DOHH2 (cell line): ENCODE measurements at regions not wholly inside any gene's neighbourhood (a gene's known extent, or its start where the extent isn't known, plus 50 kb on each side); places are given as distances from the start of the nearest gene placed in this dataset.

Source experiments
- H3F3A ChIP-seq: fragments of 200-600 bp; sonication (generic), shearing (Covaris generic); 2 replicates; pipeline ENCODE4 v1.6.0; 2016; ENCODE audit warnings: antibody characterized with exemption, mild to moderate bottlenecking; ENCODE audit not compliant: control insufficient read depth, insufficient read depth
- H3K27ac ChIP-seq: fragments of 200-600 bp; sonication (generic); 2 replicates; pipeline ENCODE4 v1.5.1; 2014; ENCODE audit warnings: low read depth, mild to moderate bottlenecking, low read length, moderate library complexity
- H3K27me3 ChIP-seq: fragments of 200-600 bp; sonication (generic); 2 replicates; pipeline ENCODE4 v1.6.1; 2014; ENCODE audit warnings: mild to moderate bottlenecking, low read length, mixed read lengths; ENCODE audit not compliant: control insufficient read depth
- H3K36me3 ChIP-seq: fragments of 200-600 bp; sonication (generic); 2 replicates; pipeline ENCODE4 v1.6.1; 2014; ENCODE audit warnings: mild to moderate bottlenecking, low read length, moderate library complexity, mixed read lengths; ENCODE audit not compliant: control insufficient read depth
- H3K4me1 ChIP-seq: fragments of 200-600 bp; sonication (generic); 2 replicates; pipeline ENCODE4 v1.6.1; 2014; ENCODE audit warnings: mild to moderate bottlenecking, low read length, mixed read lengths; ENCODE audit not compliant: control insufficient read depth
- H3K4me2 ChIP-seq: fragments of 200-600 bp; sonication (generic); 2 replicates; pipeline ENCODE4 v1.6.0; 2014; ENCODE audit warnings: mild to moderate bottlenecking, low read length, moderate library complexity
- H3K4me3 ChIP-seq: fragments of 200-600 bp; sonication (generic); 2 replicates; pipeline ENCODE4 v1.5.1; 2014; ENCODE audit warnings: mild to moderate bottlenecking, low read length, mixed read lengths
- H3K79me2 ChIP-seq: fragments of 200-600 bp; sonication (generic); 2 replicates; pipeline ENCODE4 v1.6.1; 2014; ENCODE audit warnings: mild to moderate bottlenecking, low read length, mixed read lengths; ENCODE audit not compliant: control insufficient read depth
- H3K9me2 ChIP-seq: fragments of 200-600 bp; sonication (generic); replicated peaks from 2 replicates; pipeline ENCODE4 v1.6.1; 2014; ENCODE audit warnings: mild to moderate bottlenecking, low read length, mixed read lengths; ENCODE audit not compliant: control insufficient read depth
- H3K9me3 ChIP-seq: fragments of 200-600 bp; sonication (generic); 2 replicates; pipeline ENCODE4 v1.6.1; 2014; ENCODE audit warnings: antibody characterized with exemption, low read length, mixed read lengths; ENCODE audit not compliant: control insufficient read depth, insufficient read depth
- H4K20me1 ChIP-seq: fragments of 200-600 bp; sonication (generic); 2 replicates; pipeline ENCODE4 v1.6.0; 2014; ENCODE audit warnings: low read depth, mild to moderate bottlenecking, antibody characterized with exemption, low read length, moderate library complexity; ENCODE audit not compliant: control insufficient read depth, insufficient read depth
- EZH2phosphoT487 ChIP-seq: fragments of 200-600 bp; sonication (generic); IDR thresholded peaks from 2 replicates; pipeline ENCODE4 v1.6.1; 2017; ENCODE audit warnings: borderline replicate concordance, mild to moderate bottlenecking, antibody characterized with exemption, low read length, moderate library complexity, mixed read lengths
- TF ChIP-seq, protein P1 (sequence below): fragments of 200-600 bp; sonication (generic); IDR thresholded peaks from one replicate; pipeline ENCODE4 v1.5.1; 2014; ENCODE audit warnings: antibody characterized with exemption, mild to moderate bottlenecking, low read depth, low read length; ENCODE audit not compliant: poor library complexity, severe bottlenecking

DNA sequence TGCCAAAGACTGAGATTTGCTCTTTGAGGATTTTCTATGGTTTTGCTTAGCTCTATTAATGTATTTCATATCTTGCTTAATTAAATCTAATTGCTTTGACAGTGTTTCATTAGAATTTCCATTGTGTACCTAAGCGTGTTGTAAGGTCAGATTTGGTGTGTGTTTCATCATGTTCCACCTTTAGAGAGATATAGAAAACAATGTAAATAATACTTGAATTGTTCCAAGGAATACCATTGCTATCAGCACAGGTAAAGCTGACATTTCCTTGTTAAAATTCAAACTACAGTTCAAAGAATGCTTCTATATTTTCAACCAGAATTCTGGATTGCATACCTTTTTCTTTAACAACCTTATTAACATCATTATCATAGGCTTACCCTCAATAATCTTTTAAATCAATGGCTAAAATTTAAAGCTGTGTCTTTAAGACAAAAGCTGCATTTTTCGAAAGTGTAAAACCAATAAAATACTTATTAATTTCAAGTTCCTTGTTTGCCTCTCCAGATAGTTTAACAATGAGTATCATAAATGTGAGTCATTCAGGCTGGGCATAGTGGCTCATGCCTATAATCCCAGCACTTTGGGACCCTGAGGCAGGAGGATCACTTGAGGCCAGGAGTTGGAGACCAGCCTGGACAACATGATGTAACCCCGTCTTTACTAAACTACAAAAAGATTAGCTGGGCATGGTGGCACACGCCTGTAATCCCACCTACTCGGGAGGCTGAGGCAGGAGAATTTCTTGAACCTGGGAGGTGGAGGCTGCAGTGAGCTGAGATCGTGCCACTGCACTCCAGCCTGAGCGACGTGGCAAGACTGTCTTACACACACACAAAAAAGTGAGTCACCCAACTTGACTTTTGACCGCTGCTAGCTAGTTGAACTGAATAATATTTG, 188.0 kb upstream of the PKDCC start:
- no peak for TF ChIP-seq EZH2phosphoT487
- TF ChIP-seq, protein P1, sequence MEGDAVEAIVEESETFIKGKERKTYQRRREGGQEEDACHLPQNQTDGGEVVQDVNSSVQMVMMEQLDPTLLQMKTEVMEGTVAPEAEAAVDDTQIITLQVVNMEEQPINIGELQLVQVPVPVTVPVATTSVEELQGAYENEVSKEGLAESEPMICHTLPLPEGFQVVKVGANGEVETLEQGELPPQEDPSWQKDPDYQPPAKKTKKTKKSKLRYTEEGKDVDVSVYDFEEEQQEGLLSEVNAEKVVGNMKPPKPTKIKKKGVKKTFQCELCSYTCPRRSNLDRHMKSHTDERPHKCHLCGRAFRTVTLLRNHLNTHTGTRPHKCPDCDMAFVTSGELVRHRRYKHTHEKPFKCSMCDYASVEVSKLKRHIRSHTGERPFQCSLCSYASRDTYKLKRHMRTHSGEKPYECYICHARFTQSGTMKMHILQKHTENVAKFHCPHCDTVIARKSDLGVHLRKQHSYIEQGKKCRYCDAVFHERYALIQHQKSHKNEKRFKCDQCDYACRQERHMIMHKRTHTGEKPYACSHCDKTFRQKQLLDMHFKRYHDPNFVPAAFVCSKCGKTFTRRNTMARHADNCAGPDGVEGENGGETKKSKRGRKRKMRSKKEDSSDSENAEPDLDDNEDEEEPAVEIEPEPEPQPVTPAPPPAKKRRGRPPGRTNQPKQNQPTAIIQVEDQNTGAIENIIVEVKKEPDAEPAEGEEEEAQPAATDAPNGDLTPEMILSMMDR = no peak
- no peaks in the 10 kb centered on the region for H3K9me2 ChIP-seq
- H3K27ac ChIP-seq = no peak overlapping the region
- H3K4me1 ChIP-seq = no peaks in the 10 kb centered on the region
- no peaks in the 10 kb centered on the region for H4K20me1 ChIP-seq
- H3K4me3 ChIP-seq = no peak overlapping the region
- H3K36me3 ChIP-seq = no peaks in the 10 kb centered on the region
- no peaks in the 10 kb centered on the region for H3K79me2 ChIP-seq
- peaks cover 9% of the 10 kb centered on the region for H3K27me3 ChIP-seq
- H3K4me2 ChIP-seq = no peak overlapping the region
- no peaks in the 10 kb centered on the region for H3K9me3 ChIP-seq
- H3F3A ChIP-seq = no peaks in the 10 kb centered on the region

DNA sequence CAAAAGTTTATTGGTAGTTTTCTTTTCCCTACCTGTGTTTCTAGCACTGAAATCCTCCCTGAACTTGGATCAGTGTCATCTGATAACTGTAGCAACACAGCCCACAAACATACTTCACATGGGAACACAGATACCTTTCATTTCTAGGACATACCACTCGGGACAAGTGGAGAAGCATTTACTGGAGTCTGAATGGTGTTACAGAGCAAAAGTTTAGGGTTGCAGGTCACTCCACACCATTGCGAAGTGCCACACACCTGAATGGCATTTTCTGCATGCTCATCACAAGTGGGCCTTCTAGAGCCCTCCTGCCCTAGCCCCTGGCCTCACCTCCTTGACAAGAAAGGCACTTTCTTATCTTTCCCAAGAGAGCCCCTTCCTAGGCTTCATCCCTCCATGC, 184.8 kb upstream of the PKDCC start:
- no peaks in the 10 kb centered on the region for H3K79me2 ChIP-seq
- H3K27me3 ChIP-seq = peaks cover 10% of the 10 kb centered on the region
- H3K4me3 ChIP-seq = no peak overlapping the region
- H3K9me3 ChIP-seq = no peaks in the 10 kb centered on the region
- H3K4me1 ChIP-seq = no peaks in the 10 kb centered on the region
- no peak for TF ChIP-seq EZH2phosphoT487
- TF ChIP-seq, protein P1 = no peak
- H3K36me3 ChIP-seq = no peaks in the 10 kb centered on the region
- no peaks in the 10 kb centered on the region for H3K9me2 ChIP-seq
- H3K27ac ChIP-seq = no peak overlapping the region
- H3F3A ChIP-seq = no peaks in the 10 kb centered on the region
- H3K4me2 ChIP-seq = no peak overlapping the region
- H4K20me1 ChIP-seq = no peaks in the 10 kb centered on the region

DNA sequence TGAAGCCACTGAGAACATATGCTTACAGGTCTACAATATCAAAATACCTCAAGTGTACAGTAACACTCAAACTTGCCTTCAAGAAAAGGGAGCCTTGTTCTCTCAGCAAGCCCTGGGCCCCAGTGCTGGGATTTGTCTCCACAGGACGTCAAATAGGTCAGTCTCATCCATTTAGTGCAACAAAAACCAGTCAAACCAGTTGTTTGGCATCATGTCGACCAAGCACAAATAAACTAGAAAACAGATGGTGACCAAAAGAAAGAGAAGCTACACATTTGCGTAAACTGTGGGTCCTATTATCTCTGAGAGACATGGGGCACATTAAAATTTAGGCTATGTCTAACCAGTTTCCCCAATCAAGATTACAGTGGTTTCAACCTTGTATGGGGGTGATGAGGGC, 182.6 kb upstream of the PKDCC start:
- Histone ChIP-seq H3F3A (no peaks in the 10 kb centered on the region), H3K27ac (no peak overlapping the region), H3K27me3 (peaks cover 7% of the 10 kb centered on the region), H3K4me2 (no peak overlapping the region), H3K79me2 (no peaks in the 10 kb centered on the region), H3K9me3 (no peaks in the 10 kb centered on the region), H3K9me2 (no peaks in the 10 kb centered on the region), H4K20me1 (no peaks in the 10 kb centered on the region), H3K4me3 (no peak overlapping the region), H3K4me1 (no peaks in the 10 kb centered on the region), H3K36me3 (no peaks in the 10 kb centered on the region)
- TF ChIP-seq EZH2phosphoT487 = no peak
- TF ChIP-seq, protein P1 = no peak
